ENCODE measurements at regions not wholly inside any gene's neighbourhood (a gene's known extent, or its start where the extent isn't known, plus 50 kb on each side); places are given as distances from the start of the nearest gene placed in this dataset.
"Not testable (repeated sequence)": the region's sequence is repeated elsewhere in the genome, so short reads cannot be mapped to it uniquely, and the experiment has no call there.

DNA sequence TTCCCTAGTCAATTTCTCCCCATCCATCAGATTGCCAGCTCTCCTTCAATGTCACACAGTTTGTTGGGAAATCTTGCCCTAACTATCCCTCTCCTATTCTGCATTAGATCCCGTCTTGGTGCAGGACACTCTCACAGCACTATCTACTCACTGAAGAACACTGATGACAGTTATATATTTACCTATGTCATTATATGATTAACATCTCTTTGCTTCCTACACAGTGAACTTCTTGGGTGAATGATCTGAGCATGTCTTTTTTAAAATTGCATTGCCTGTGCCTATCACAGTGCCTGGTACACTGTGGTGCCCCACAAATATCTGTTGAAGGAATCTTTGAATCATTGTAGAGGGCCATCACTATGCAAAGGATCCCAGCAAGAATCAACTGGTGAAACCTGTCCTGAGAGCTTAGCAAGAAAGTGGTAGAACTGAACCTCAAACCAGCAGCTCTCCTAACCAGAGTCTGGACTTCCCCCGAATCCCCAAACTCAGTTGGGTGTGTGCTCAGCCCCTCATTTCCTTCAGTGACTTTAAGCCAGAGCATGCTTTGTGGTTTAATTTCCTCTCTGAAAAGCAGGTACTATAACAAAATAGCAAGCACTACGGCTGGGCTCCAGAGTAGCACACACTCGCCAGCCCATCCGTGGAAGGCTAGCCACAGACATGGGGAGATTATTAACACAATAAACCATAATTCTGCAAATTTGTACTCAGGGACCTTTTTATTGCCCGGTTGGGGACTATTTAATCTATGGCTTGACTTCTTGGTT lies 680.7 kb upstream of the SALL1 start:
- no peak overlapping the region for H3K4me3 ChIP-seq
- H3K9me3 ChIP-seq: no peaks in the 10 kb centered on the region
- no peaks in the 10 kb centered on the region for H3K27me3 ChIP-seq
- H3K4me1 ChIP-seq: no peaks in the 10 kb centered on the region
- H3K27ac ChIP-seq (replicated peaks in 1 of 4): no peak overlapping the region
- TF ChIP-seq, protein P1, sequence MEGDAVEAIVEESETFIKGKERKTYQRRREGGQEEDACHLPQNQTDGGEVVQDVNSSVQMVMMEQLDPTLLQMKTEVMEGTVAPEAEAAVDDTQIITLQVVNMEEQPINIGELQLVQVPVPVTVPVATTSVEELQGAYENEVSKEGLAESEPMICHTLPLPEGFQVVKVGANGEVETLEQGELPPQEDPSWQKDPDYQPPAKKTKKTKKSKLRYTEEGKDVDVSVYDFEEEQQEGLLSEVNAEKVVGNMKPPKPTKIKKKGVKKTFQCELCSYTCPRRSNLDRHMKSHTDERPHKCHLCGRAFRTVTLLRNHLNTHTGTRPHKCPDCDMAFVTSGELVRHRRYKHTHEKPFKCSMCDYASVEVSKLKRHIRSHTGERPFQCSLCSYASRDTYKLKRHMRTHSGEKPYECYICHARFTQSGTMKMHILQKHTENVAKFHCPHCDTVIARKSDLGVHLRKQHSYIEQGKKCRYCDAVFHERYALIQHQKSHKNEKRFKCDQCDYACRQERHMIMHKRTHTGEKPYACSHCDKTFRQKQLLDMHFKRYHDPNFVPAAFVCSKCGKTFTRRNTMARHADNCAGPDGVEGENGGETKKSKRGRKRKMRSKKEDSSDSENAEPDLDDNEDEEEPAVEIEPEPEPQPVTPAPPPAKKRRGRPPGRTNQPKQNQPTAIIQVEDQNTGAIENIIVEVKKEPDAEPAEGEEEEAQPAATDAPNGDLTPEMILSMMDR (IDR thresholded peaks at IDR 0.05): no peak
- TF ChIP-seq POLR2AphosphoS5 (IDR thresholded peaks at IDR 0.05) (no peak), EP300 (IDR thresholded peaks at IDR 0.05) (no peak), POLR2A (IDR thresholded peaks at IDR 0.05; ENCODE audit: low read depth) (no peak)
- 90% methylated on average over 6 of the region's 6 CpGs for WGBS
- H3K36me3 ChIP-seq: no peaks in the 10 kb centered on the region
- DNase-seq (ENCODE audit: extremely low spot score): no peak
- intact Hi-C loops (cut with DNase I): no loop called here

DNA sequence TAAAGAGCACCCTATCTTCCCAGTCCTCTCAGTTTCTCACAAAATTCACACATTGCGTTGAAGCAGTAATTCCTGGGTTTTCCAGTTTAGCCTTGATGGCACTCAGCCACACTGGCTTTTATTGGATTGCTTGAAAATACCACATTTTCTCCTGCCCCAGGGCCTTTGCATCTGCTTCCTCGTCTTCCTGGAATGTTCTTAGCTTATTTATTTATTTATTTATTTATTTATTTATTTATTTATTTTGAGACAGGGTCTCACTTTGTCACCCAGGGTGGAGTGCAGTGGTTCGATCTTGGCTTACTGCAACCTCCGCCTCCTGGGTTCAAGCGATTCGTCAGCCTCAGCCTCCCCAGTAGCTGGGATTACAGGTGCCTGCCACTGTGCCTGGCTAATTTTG lies 680.0 kb upstream of the SALL1 start:
- DNase-seq (ENCODE audit: extremely low spot score); H3K9me3 ChIP-seq; H3K27me3 ChIP-seq; intact Hi-C loops (cut with DNase I); H3K36me3 ChIP-seq; H3K4me1 ChIP-seq; H3K27ac ChIP-seq (replicated peaks in 1 of 4); H3K4me3 ChIP-seq: not testable (repeated sequence)
- WGBS: 89% methylated on average over 6 of the region's 6 CpGs

DNA sequence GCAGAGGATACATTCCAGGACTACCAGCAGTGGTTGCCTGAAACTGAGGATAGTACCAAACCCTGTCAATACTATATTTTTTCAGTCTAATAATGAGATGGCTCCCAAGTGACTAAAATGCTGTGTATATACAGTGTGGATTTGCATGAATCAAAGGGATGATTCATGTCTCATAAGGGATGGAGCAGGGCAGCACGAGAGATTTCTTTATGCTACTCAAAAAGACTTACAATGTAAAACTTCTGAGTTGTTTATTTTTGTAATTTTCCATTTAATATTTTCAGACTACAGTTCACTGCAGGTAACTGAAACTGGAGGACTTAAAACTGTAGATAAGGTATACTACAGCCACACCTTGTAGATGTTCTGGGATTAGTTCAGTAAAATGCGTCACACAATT lies 674.7 kb upstream of the SALL1 start:
- Histone ChIP-seq H3K36me3 (no peaks in the 10 kb centered on the region), H3K27me3 (no peaks in the 10 kb centered on the region), H3K9me3 (no peaks in the 10 kb centered on the region), H3K4me1 (no peaks in the 10 kb centered on the region), H3K4me3 (no peak overlapping the region), H3K27ac (replicated peaks in 1 of 4) (no peak overlapping the region)
- WGBS: 90% methylated on average over 2 of the region's 2 CpGs
- TF ChIP-seq POLR2AphosphoS5 (IDR thresholded peaks at IDR 0.05) (no peak), EP300 (IDR thresholded peaks at IDR 0.05) (no peak), POLR2A (IDR thresholded peaks at IDR 0.05; ENCODE audit: low read depth) (no peak)
- TF ChIP-seq, protein P1 (IDR thresholded peaks at IDR 0.05): no peak
- no peak for DNase-seq (ENCODE audit: extremely low spot score)
- intact Hi-C loops (cut with DNase I): loop anchor here (10.0 kb wide), 1 partner anchor 159 kb away; no protein-coding TSS in a partner anchor

DNA sequence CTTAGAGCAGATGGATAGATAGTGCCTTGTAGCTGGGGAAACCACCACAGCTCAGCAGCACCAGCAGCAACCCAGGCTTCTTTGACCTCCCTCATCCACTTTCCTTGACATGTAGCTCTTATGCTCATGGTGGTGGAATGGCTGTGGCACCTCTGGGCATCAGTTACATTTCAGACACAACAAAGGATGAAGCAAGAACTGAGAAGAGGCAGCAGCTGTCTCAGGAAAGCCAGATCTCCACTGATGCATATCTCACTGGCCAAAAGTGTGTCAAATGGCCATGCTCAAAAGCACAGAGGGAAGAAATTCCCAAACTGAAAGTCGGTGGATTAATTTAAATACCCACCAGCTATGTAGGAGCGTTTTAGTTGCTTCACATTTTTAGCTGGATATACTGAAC lies 671.4 kb upstream of the SALL1 start:
- intact Hi-C loops (cut with DNase I): loop anchor here (10.0 kb wide), 1 partner anchor 162 kb away; no protein-coding TSS in a partner anchor
- Histone ChIP-seq H3K36me3 (no peaks in the 10 kb centered on the region), H3K27me3 (no peaks in the 10 kb centered on the region), H3K4me1 (no peaks in the 10 kb centered on the region), H3K9me3 (no peaks in the 10 kb centered on the region), H3K4me3 (no peak overlapping the region), H3K27ac (replicated peaks in 1 of 4) (no peak overlapping the region)
- no peak for DNase-seq (ENCODE audit: extremely low spot score)
- TF ChIP-seq POLR2AphosphoS5 (IDR thresholded peaks at IDR 0.05) (no peak), POLR2A (IDR thresholded peaks at IDR 0.05; ENCODE audit: low read depth) (no peak), EP300 (IDR thresholded peaks at IDR 0.05) (no peak)
- TF ChIP-seq, protein P1 (IDR thresholded peaks at IDR 0.05): no peak
- 73% methylated on average over 2 of the region's 2 CpGs for WGBS

DNA sequence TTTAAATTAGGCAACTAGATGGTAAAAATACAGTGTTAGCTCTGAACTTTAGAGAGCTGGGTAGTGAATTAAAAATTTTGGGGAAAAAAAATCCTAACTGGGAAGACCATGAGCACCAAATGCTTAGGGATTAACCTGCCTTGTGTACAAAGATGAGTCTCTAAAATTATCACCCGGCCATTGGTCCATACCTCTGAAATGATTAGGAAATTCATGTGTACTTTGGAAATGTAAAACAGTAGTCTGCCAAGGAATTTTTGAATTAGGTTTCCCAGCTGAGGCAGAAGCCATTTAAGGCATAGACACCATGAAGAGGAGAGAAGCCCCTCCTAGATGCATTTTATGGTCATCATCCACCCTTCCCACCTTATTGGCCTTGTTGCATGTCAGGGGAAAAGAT lies 670.5 kb upstream of the SALL1 start:
- DNase-seq (ENCODE audit: extremely low spot score): no peak
- no peak overlapping the region for H3K4me3 ChIP-seq
- no peaks in the 10 kb centered on the region for H3K9me3 ChIP-seq
- TF ChIP-seq POLR2AphosphoS5 (IDR thresholded peaks at IDR 0.05) (no peak), EP300 (IDR thresholded peaks at IDR 0.05) (no peak), POLR2A (IDR thresholded peaks at IDR 0.05; ENCODE audit: low read depth) (no peak)
- TF ChIP-seq, protein P1 (IDR thresholded peaks at IDR 0.05): no peak
- H3K36me3 ChIP-seq: no peaks in the 10 kb centered on the region
- H3K27ac ChIP-seq (replicated peaks in 1 of 4): no peak overlapping the region
- no peaks in the 10 kb centered on the region for H3K27me3 ChIP-seq
- H3K4me1 ChIP-seq: no peaks in the 10 kb centered on the region
- 87% methylated on average over 1 of the region's 1 CpG for WGBS
- intact Hi-C loops (cut with DNase I): loop anchor here (10.0 kb wide), 1 partner anchor 163 kb away; no protein-coding TSS in a partner anchor
